Urinary bladder (tissue), 3 donors: ENCODE measurements at regions not wholly inside any gene's neighbourhood (a gene's known extent, or its start where the extent isn't known, plus 50 kb on each side); places are given as distances from the start of the nearest gene placed in this dataset.

Experiments used
- DNase-seq: peaks from one replicate; pipeline ENCODE4 v3.0.0-alpha.2; 2015; ENCODE audit errors: extremely low spot score
- H3K27ac ChIP-seq: one replicate; pipeline ENCODE4 v1.5.1; 2013; ENCODE audit warnings: low read depth, mild to moderate bottlenecking, moderate library complexity
- H3K36me3 ChIP-seq: one replicate; pipeline ENCODE4 v1.6.1; 2013; ENCODE audit warnings: mild to moderate bottlenecking, moderate library complexity; ENCODE audit not compliant: insufficient read depth
- H3K4me1 ChIP-seq: one replicate; pipeline ENCODE4 v1.6.1; 2013; ENCODE audit warnings: mild to moderate bottlenecking, moderate library complexity; ENCODE audit not compliant: insufficient read depth
- H3K4me3 ChIP-seq: one replicate; pipeline ENCODE4 v1.5.1; 2013; ENCODE audit warnings: low read depth, low read length
- WGBS: extraction: QIAGEN DNeasy Blood & Tissue Kit; methylation state at CpG from one replicate; pipeline ENCODE4 v1.1.7; 2013; 5-methylcytosine and 5-hydroxymethylcytosine counted together
- donor health status: healthy with polysubstance abuse.
- donor health status: healthy.

DNA sequence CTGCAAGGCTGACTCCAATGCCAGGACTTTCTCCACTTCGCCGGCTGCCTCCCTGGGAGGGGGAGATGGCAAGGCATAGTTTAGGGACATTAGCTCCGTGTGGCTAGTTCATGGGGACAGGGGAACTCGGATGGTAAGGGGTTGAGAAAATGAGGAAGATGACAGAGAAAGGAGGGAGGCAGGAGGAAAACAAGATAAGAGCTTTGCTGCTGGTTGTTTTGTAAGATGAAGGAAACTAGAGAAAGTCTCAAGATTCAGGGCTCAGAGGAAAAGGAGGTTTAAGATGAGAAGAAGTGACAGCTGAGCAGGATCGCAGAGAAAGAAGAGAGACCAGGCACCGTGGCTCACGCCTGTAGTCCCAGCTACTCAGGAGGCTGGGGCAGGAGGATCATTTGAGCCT, 180.9 kb upstream of the RREB1 start:
- no peak overlapping the region for H3K27ac ChIP-seq
- H3K4me3 ChIP-seq, result no peak overlapping the region
- H3K4me1 ChIP-seq, result no peaks in the 10 kb centered on the region
- no peak for DNase-seq
- no peaks in the 10 kb centered on the region for H3K36me3 ChIP-seq
- WGBS, result 88% methylated on average over 7 of the region's 7 CpGs

DNA sequence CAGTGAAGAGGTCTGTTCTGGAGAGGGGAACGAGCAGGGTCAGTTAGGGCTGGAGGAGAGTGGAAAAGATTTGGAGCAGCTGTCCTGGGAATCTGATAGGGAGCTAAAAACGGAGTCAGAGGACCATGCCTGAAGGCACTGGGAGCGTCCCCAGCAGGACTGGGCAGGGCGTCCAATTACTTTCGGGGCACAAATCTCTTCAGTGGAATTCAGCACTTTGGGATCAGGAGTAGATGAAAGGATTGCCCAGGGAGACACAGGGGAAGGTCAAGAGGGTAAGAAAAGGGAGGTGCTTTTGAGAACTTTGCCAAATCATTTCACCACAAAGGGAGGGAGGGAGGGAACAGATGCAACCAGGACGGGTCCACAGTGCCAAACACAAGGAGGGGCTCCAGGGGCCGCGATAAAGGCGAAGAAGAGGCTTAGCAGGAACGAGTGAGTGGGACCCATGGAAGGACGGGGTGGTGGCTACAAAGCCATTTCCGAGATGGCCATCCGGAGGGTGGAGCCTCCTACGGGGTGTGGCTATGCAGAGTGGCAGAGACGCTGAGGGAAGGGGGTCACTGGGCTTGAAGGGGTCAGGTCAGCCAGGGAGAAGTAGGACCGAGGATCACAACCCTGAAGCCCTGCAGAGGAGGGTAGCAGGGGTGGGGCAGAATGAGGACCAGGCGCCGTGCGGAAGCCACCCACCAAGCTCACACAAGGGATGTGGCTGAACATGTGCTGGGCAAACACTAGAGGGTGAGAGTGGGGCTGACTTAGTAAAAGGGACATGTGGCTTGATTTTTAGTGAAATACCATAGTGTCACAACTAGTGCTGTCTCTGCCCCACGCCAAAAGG, 180.0 kb upstream of the RREB1 start:
- H3K4me1 ChIP-seq, result no peaks in the 10 kb centered on the region
- WGBS, result 45% methylated on average over 20 of the region's 20 CpGs
- H3K36me3 ChIP-seq, result no peaks in the 10 kb centered on the region
- H3K27ac ChIP-seq, result no peak overlapping the region
- DNase-seq, result no peak
- H3K4me3 ChIP-seq, result no peak overlapping the region

DNA sequence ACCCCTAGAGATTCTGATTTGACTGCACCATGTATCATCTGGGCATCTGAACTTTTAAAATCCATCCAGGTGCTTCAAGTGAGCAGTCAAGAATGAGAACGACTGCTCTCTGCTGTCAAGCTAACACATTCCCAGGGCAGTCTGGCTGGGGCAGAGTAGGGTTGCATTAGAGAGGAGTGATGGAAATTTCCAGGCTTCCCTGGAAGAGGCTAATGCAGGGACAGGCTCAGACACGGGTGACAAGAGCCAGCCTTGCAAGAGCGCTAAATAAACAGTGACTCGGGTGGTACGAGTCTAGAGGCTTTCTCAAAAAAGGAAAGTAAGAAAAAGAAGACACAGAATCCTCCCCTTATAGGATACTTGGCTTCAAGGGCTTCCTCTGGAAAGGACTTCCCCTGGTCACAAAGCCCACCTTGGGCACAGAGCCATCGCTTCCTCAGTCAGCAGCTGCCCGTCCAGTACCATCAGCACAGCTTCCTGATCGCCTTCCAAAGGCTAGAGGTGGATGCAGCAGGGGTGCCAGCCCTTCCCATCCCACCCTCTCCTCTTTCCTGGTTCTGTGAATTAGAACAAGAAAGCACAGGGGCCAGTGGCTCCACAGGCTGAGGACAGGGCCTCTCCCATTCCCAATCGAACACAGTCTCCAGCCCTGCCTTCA, 177.4 kb upstream of the RREB1 start:
- WGBS, result 76% methylated on average over 9 of the region's 9 CpGs
- H3K27ac ChIP-seq, result no peak overlapping the region
- no peaks in the 10 kb centered on the region for H3K36me3 ChIP-seq
- H3K4me1 ChIP-seq, result no peaks in the 10 kb centered on the region
- DNase-seq, result no peak
- H3K4me3 ChIP-seq, result no peak overlapping the region

DNA sequence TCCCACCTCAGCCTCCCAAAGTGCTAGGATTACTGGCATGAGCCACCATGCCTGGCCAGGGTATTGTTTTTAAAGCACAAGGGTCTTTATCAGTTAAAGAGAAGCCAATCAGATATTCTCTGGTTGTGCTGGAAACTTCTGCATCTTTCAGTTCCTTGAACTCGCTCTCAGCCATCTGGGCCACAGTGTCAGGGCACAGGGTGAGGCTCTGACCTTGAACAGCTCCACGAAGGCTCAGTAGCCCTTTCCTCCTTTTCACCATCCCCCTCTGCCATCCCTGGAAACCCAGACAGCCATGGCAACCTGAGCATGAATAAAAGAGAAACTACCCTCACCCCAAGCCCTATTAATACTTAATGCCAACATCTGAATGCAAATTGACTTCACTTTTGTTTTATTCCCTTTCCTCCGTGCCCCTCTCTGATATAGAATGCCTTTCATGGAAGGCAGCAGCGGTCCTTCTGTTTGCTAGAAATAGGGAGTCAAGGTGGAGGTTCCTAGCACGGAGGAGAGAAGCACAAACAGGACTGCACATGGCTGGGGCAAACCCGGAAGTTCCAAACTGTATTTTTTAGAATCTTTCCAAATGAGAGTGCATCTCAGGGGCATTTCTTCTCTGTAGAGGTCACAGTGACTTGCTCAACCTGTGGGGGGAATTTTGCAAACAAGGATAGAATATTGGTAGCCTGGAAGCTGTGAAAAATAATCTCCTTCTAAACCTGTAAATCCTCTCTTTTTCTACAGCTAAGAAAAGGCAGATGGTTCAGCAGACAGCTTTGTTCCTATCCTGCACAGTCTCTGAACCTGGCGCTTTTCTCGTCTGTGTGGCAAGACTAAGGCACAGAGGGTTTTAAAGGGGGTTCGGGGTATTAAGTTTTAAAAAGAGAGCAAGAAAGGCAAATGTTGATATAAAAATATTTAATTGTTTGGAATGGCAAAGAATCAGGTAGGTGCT, 176.4 kb upstream of the RREB1 start:
- H3K4me3 ChIP-seq, result no peak overlapping the region
- no peaks in the 10 kb centered on the region for H3K36me3 ChIP-seq
- H3K27ac ChIP-seq, result no peak overlapping the region
- no peaks in the 10 kb centered on the region for H3K4me1 ChIP-seq
- no peak for DNase-seq
- 74% methylated on average over 9 of the region's 9 CpGs for WGBS

DNA sequence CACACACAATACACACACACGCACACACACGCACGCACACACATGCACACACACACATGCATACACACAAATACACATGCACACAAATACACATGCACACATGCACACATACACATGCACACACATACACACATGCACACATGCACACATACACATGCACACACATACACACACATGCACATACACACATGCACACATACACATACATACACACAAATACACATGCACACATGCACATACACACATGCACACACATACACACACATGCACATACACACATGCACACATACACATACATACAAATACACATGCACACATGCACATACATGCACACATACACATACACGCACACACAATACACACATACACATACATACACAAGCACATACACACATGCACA, 175.4 kb upstream of the RREB1 start:
- Histone ChIP-seq H3K27ac (no peak overlapping the region), H3K4me1 (no peaks in the 10 kb centered on the region), H3K36me3 (no peaks in the 10 kb centered on the region), H3K4me3 (no peak overlapping the region)
- 42% methylated on average over 4 of the region's 4 CpGs for WGBS
- DNase-seq, result no peak

DNA sequence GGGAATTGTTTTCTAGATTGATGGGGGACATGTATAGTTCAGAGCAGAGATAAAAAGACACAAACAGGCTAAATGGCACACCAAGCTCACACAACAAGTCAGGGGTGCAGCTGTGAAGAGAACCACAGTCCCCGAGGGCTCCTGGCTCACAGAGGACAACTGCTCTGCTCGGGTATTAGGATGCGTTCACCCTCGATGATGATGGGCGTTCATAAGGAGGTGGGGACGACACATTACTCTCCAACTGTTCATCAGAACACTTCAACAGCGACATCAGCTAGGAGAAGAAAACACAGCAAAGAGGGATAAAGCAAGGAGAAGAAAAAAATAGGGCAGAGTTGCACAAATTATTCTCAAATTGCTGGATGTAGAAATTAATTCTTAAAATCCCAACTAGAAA, 174.8 kb upstream of the RREB1 start:
- no peaks in the 10 kb centered on the region for H3K36me3 ChIP-seq
- no peak overlapping the region for H3K4me3 ChIP-seq
- 70% methylated on average over 7 of the region's 7 CpGs for WGBS
- H3K27ac ChIP-seq, result no peak overlapping the region
- no peaks in the 10 kb centered on the region for H3K4me1 ChIP-seq
- no peak for DNase-seq

DNA sequence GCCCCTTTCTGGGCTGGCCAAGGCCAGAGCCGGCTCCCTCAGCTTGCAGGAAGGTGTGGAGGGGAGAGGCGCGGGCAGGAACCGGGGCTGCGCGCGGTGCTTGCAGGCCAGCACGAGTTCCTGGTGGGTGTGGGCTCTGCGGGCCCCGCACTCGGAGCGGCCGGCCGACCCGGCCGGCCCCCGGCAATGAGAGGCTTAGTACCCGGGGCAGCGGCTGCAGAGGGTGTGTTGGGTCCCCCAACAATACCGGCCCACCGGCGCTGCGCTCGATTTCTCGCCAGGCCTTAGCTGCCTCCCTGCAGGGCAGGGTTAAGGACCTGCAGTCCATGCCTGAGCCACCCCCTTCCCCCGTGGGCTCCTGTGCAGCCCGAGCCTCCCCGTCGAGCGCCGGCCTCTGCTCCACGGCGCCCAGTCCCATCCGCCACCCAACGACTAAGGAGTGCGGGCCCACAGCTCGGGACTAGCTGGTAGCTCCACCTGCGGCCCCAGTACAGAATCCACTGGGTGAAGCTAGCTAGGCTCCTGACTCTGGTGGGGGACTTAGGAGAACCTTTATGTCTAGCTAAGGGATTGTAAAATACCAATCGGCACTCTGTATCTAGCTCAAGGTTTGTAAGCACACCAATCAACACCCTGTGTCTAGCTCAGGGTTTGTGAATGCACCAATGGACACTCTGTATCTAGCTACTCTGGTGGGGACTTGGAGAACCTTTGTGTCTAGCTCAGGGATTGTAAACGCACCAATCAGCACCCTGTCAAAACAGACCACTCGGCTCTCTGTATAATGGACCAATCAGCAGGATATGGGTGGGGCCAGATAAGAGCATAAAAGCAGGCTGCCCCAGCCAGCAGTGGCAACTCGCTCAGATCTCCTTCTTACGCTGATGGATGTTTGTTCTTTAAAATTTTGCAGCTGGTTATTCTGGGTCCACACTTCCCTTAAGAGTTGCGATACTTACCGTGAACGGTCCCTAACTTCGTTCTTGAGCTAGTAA, 167.4 kb upstream of the RREB1 start:
- Histone ChIP-seq H3K36me3 (no peaks in the 10 kb centered on the region), H3K27ac (no peak overlapping the region), H3K4me3 (no peak overlapping the region), H3K4me1 (no peaks in the 10 kb centered on the region)
- no peak for DNase-seq
- WGBS, result 87% methylated on average over 47 of the region's 47 CpGs

DNA sequence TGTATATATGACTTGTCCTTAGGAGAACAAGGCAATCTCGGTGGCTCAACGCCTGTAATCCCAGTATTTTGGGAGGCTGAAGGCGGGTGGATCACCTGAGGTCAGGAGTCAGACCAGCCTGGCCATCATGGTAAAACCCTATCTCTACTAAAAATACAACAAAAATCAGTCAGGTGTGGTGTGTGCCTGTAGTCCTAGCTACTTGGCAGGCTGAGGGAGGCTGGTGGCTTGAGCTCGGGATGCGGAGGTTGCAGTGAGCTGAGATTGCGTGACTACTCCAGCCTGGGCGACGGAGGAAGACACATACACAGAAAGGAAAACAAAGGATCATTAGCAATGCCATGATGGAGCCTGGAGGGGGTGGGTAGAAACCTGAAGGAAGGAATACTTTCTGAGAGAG, 166.6 kb upstream of the RREB1 start:
- Histone ChIP-seq H3K4me3 (no peak overlapping the region), H3K36me3 (no peaks in the 10 kb centered on the region), H3K4me1 (no peaks in the 10 kb centered on the region), H3K27ac (no peak overlapping the region)
- no peak for DNase-seq
- WGBS, result 97% methylated on average over 8 of the region's 8 CpGs

DNA sequence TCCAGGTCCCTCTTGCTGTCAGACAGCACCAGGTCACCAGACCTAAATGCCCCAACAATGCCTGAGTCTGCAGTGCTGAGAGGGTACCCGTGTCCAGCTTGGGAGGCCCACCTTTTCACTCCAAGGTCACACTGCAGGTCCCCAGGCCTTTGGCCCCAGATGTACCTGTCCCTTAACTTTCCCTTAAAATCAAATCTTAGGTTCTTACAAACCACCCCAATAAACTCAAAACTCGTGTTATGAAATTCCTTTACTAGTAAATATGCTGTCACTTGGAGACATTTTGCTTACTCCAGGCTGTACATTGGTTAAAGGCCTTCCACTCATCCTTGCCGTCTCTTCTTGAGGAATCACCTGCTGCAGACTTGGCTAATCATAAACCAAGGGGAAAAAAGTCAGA, 165.7 kb upstream of the RREB1 start:
- Histone ChIP-seq H3K36me3 (no peaks in the 10 kb centered on the region), H3K4me3 (no peak overlapping the region), H3K27ac (no peak overlapping the region), H3K4me1 (no peaks in the 10 kb centered on the region)
- DNase-seq, result no peak
- WGBS, result 71% methylated on average over 3 of the region's 3 CpGs

DNA sequence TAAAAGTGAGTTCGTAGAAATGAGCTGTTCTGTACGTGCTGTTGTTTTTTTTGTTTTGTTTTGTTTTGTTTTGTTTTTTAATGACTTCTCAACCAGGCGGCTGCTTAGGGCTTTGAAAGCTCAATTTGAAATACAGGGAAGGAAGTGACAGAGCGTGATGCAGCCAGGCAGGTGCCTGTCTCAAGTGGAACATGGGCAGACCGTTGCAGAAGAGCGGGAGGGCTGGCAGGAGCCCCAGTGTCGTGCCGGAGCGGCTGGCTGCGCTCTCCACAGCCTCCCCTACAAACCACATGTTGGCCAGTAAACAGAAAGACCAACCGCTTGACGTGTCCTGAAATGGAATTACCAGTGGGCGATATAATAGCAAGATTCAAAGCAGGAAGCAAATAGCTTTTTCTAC, 164.9 kb upstream of the RREB1 start:
- no peak overlapping the region for H3K4me3 ChIP-seq
- 33% methylated on average over 13 of the region's 13 CpGs for WGBS
- no peaks in the 10 kb centered on the region for H3K4me1 ChIP-seq
- DNase-seq, result no peak
- no peak overlapping the region for H3K27ac ChIP-seq
- no peaks in the 10 kb centered on the region for H3K36me3 ChIP-seq

DNA sequence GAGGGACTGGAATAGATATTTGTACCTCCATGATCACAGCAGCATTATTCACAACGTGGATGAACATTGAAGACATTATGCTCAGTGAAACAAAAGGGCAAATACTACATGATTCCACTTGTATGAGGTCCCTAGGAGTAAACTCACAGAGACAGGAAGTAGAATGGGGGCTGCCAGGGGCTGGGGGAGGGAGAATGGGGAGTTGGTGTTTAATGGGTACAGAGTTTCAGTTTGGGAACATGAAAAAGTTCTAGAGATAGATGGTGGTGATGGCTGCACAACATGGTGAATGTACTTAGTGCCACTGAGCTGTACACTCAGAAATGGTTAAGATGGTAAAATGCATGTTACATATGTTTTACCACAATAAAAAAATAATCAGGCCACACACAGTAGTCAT, 164.3 kb upstream of the RREB1 start:
- Histone ChIP-seq H3K4me3 (no peak overlapping the region), H3K4me1 (no peaks in the 10 kb centered on the region), H3K27ac (no peak overlapping the region), H3K36me3 (no peaks in the 10 kb centered on the region)
- no peak for DNase-seq
- WGBS, result 35% methylated on average over 1 of the region's 1 CpG

DNA sequence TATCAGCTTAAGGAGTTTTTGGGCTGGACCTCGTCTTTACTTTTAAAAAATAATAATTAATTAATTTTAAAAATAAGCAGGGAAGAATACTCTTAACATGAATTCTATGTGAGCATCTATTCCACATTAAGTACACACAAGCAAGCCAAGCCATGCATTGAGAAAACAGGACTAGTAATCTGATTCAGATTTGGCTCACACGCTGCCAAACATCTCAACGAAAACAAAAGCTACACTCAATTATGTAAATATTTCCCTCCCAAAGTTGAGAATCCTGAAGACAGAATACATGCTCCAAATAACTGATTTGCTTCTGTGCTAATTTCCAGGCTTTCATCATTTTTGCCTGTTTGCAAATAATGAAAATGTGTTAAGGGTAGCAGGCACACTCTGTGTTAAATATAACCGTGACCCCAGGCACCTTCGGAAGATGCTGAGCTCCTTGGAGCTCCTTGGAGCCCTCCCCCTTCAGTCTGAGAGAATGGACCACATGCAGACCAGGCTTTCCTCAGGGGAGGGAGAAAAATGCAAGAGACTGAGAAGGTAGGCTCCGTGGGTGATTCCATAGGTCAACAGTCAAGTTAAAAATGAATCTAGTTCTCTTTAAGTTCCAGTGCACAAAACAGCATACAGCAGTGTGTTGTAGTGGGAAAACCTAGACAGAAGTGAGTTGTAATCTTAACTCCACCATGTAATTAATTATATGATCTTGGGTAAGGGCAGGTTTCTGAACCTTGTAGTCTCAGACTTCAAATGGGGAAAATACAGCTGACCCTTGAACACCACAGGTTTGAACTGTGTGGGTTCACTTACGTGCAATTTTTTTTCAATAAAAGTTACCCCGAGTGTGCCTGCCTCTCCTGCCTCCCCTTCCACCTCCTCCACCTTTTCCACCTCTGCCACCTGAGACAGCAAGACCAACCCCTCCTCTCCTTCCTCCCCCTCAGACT, 161.3 kb upstream of the RREB1 start:
- no peak for DNase-seq
- H3K27ac ChIP-seq, result no peak overlapping the region
- no peaks in the 10 kb centered on the region for H3K4me1 ChIP-seq
- WGBS, result 53% methylated on average over 8 of the region's 8 CpGs
- H3K36me3 ChIP-seq, result no peaks in the 10 kb centered on the region
- H3K4me3 ChIP-seq, result no peak overlapping the region
